CD14-positive monocyte (primary cell): ENCODE measurements at regions not wholly inside any gene's neighbourhood (a gene's known extent, or its start where the extent isn't known, plus 50 kb on each side); places are given as distances from the start of the nearest gene placed in this dataset.

Source experiments
- DNase-seq, 3 donors: peaks; one replicate each; pipeline ENCODE4 v3.0.0-alpha.2; 2011 to 2022
- H2AFZ ChIP-seq: 2 replicates; pipeline ENCODE4 v1.6.0; 2012; ENCODE audit warnings: mild to moderate bottlenecking, low read depth, low read length, inconsistent platforms; ENCODE audit not compliant: insufficient read depth, poor library complexity, severe bottlenecking
- H3K27ac ChIP-seq, 2 donors: 1 replicate in 1 of 2; 2 replicates in 1 of 2; pipeline ENCODE4 v1.5.1; 2012 to 2013; ENCODE audit warnings: low read length in 2 of 2, control low read depth in 1 of 2, inconsistent platforms in 1 of 2, low read depth in 1 of 2, mild to moderate bottlenecking in 1 of 2
- H3K27me3 ChIP-seq, 2 donors: one replicate each; pipeline versions ENCODE4 v1.6.0 to v1.6.1; 2011 to 2013; ENCODE audit warnings: low read length in 2 of 2; ENCODE audit not compliant: control insufficient read depth in 2 of 2, insufficient read depth in 2 of 2
- H3K36me3 ChIP-seq, 2 donors: replicated peaks in 1 of 2; 1 replicate in 1 of 2; 2 replicates in 1 of 2; pipeline versions ENCODE4 v1.5.1 to v1.6.1; 2012 to 2013; ENCODE audit warnings: low read length in 2 of 2, control low read depth in 1 of 2, inconsistent platforms in 1 of 2, mild to moderate bottlenecking in 1 of 2; ENCODE audit not compliant: insufficient read depth in 2 of 2, control insufficient read depth in 1 of 2
- H3K4me1 ChIP-seq, 2 donors: 1 replicate in 1 of 2; 2 replicates in 1 of 2; pipeline versions ENCODE4 v1.5.1 to v1.6.1; 2012 to 2013; ENCODE audit warnings: low read length in 2 of 2, control low read depth in 1 of 2, inconsistent platforms in 1 of 2, mild to moderate bottlenecking in 1 of 2, moderate library complexity in 1 of 2; ENCODE audit not compliant: insufficient read depth in 2 of 2, control insufficient read depth in 1 of 2
- H3K4me2 ChIP-seq: replicated peaks from 2 replicates; pipeline ENCODE3; 2012; ENCODE audit warnings: low read length, moderate library complexity, mild to moderate bottlenecking; ENCODE audit not compliant: poor library complexity, severe bottlenecking; ENCODE audit errors: extremely low read depth
- H3K4me3 ChIP-seq, 3 experiments: fragments of 200-600 bp in 1 of 3; sonication (generic) in 1 of 3; replicated peaks in 1 of 3; 1 replicate in 2 of 3; 2 replicates in 1 of 3; pipeline ENCODE4 v1.5.1; 2011 to 2013; ENCODE audit warnings: low read length in 3 of 3, mild to moderate bottlenecking in 3 of 3, control low read depth in 2 of 3, low read depth in 2 of 3, inconsistent platforms in 1 of 3, moderate library complexity in 1 of 3
- H3K79me2 ChIP-seq: 2 replicates; pipeline ENCODE4 v1.6.0; 2012; ENCODE audit warnings: mild to moderate bottlenecking, control low read depth, inconsistent platforms, low read length, moderate library complexity; ENCODE audit not compliant: insufficient read depth
- H3K9ac ChIP-seq: 2 replicates; pipeline ENCODE4 v1.6.0; 2017; ENCODE audit warnings: low read length, mild to moderate bottlenecking; ENCODE audit not compliant: insufficient read depth, poor library complexity, severe bottlenecking
- H3K9me3 ChIP-seq, 2 donors: replicated peaks in 1 of 2; 1 replicate in 1 of 2; 2 replicates in 1 of 2; pipeline versions ENCODE4 v1.5.1 to v1.6.1; 2012 to 2013; ENCODE audit warnings: low read length in 2 of 2, control low read depth in 1 of 2; ENCODE audit not compliant: control insufficient read depth in 1 of 2, insufficient read depth in 1 of 2
- H4K20me1 ChIP-seq: 2 replicates; pipeline ENCODE4 v1.6.0; 2012; ENCODE audit warnings: mild to moderate bottlenecking, low read length, control low read depth, moderate library complexity; ENCODE audit not compliant: insufficient read depth
- H3K27ac Mint-ChIP-seq, 7 donors: one replicate each; pipeline ENCODE4 v1.8.0; 2020; ENCODE audit warnings: mild to moderate bottlenecking in 7 of 7, mixed read lengths in 7 of 7, moderate library complexity in 6 of 7, inconsistent platforms in 2 of 7
- H3K27me3 Mint-ChIP-seq, 3 donors: one replicate each; pipeline ENCODE4 v1.8.0; 2021 to 2022; ENCODE audit warnings: low read depth in 3 of 3, mild to moderate bottlenecking in 3 of 3, mixed read lengths in 3 of 3, moderate library complexity in 3 of 3, inconsistent platforms in 1 of 3
- H3K36me3 Mint-ChIP-seq, 2 donors: one replicate each; pipeline ENCODE4 v1.8.0; 2020; ENCODE audit warnings: mixed read lengths in 2 of 2, inconsistent platforms in 1 of 2, mild to moderate bottlenecking in 1 of 2
- H3K4me1 Mint-ChIP-seq: one replicate; pipeline ENCODE4 v1.8.0; 2020; ENCODE audit warnings: mild to moderate bottlenecking, mixed read lengths
- H3K4me3 Mint-ChIP-seq, 2 donors: one replicate each; pipeline ENCODE4 v1.8.0; 2020; ENCODE audit warnings: mild to moderate bottlenecking in 2 of 2, mixed read lengths in 2 of 2, moderate library complexity in 1 of 2
- H3K9me3 Mint-ChIP-seq, 7 donors: one replicate each; pipeline ENCODE4 v1.8.0; 2020 to 2022; ENCODE audit warnings: mixed read lengths in 7 of 7, mild to moderate bottlenecking in 6 of 7, moderate library complexity in 6 of 7, inconsistent platforms in 2 of 7
- CTCF ChIP-seq: fragments of 200-600 bp; IDR thresholded peaks from one replicate; pipeline ENCODE4 v1.8.0; 2022; ENCODE audit warnings: antibody characterized with exemption, mild to moderate bottlenecking
- WGBS: methylation state at CpG from one replicate; pipeline ENCODE4 v1.1.5; 2013; ENCODE audit warnings: missing lambda C conversion rate; ENCODE audit not compliant: insufficient coverage; 5-methylcytosine and 5-hydroxymethylcytosine counted together
- intact Hi-C, 2 donors: fragments of 100-400 bp; cut with micrococcal nuclease; formaldehyde crosslinking; loops; one replicate each; pipeline versions ENCODE4 v1.15.0 to v1.15.1; 2023

GRCh38 chr14:34177466-34177865, 226.6 kb upstream of the EGLN3 start:
- Mint-ChIP-seq H3K4me3 (no peak overlapping the region), H3K9me3 (peaks cover 0 to 5% (median 0%) of the 10 kb centered on the region in 7 donors), H3K27me3 (peaks cover 3 to 9% (median 4%) of the 10 kb centered on the region in 3 donors), H3K4me1 (peaks cover 24% of the 10 kb centered on the region), H3K27ac (no peak overlapping the region), H3K36me3 (no peaks in the 10 kb centered on the region)
- DNase-seq: no peak
- H2AFZ ChIP-seq: no peak overlapping the region
- no peaks in the 10 kb centered on the region for H3K36me3 ChIP-seq
- H4K20me1 ChIP-seq: no peaks in the 10 kb centered on the region
- intact Hi-C loops: no loop called here
- H3K27ac ChIP-seq: no peak overlapping the region
- H3K4me2 ChIP-seq: no peak overlapping the region
- no CpG with 5 or more reads among the region's 2 CpGs for WGBS
- H3K9me3 ChIP-seq: no peaks in the 10 kb centered on the region
- TF ChIP-seq CTCF: no peak
- H3K4me1 ChIP-seq: peaks cover 17% of the 10 kb centered on the region in 2 donors
- H3K9ac ChIP-seq: no peak overlapping the region
- H3K79me2 ChIP-seq: no peaks in the 10 kb centered on the region
- H3K27me3 ChIP-seq: peaks cover 0 to 5% of the 10 kb centered on the region in 2 donors
- no peak overlapping the region for H3K4me3 ChIP-seq

- no peak overlapping the region for H3K27ac Mint-ChIP-seq
- DNase-seq: no peak
- no CpG with 5 or more reads among the region's 2 CpGs for WGBS
- Histone ChIP-seq H4K20me1 (no peaks in the 10 kb centered on the region), H3K36me3 (no peaks in the 10 kb centered on the region), H3K4me3 (no peak overlapping the region), H3K9ac (no peak overlapping the region), H3K9me3 (no peaks in the 10 kb centered on the region), H3K27me3 (peaks cover 0 to 5% of the 10 kb centered on the region in 2 donors), H3K4me2 (no peak overlapping the region), H3K4me1 (peaks cover 7 to 8% of the 10 kb centered on the region in 2 donors), H3K79me2 (no peaks in the 10 kb centered on the region), H2AFZ (no peak overlapping the region), H3K27ac (no peak overlapping the region)
- peaks cover 0 to 5% (median 0%) of the 10 kb centered on the region in 7 donors for H3K9me3 Mint-ChIP-seq
- H3K4me1 Mint-ChIP-seq: peaks cover 16% of the 10 kb centered on the region
- intact Hi-C loops: no loop called here
- no peak overlapping the region for H3K4me3 Mint-ChIP-seq
- no peaks in the 10 kb centered on the region for H3K36me3 Mint-ChIP-seq
- H3K27me3 Mint-ChIP-seq: peaks cover 3 to 12% (median 6%) of the 10 kb centered on the region in 3 donors
- no peak for TF ChIP-seq CTCF
Measured at GRCh38 chr14:34175574-34175973, 224.7 kb upstream of the EGLN3 start.
